K562 (cell line): ENCODE measurements at regions not wholly inside any gene's neighbourhood (a gene's known extent, or its start where the extent isn't known, plus 50 kb on each side); places are given as distances from the start of the nearest gene placed in this dataset.

Experiments
- POLR3A ChIP-seq: IDR thresholded peaks from 2 replicates; pipeline ENCODE4 v1.6.1; 2011; ENCODE audit warnings: borderline replicate concordance, mild to moderate bottlenecking, moderate library complexity; ENCODE audit not compliant: insufficient read length, insufficient read depth; ENCODE audit errors: extremely low read depth
- TAF1 ChIP-seq: IDR thresholded peaks from 2 replicates; pipeline ENCODE4 v1.6.1; 2011; ENCODE audit warnings: mild to moderate bottlenecking, low read length, moderate library complexity; ENCODE audit not compliant: insufficient read depth, control insufficient read depth, severe bottlenecking; ENCODE audit errors: extremely low read depth
- TARDBP ChIP-seq: fragments of 450-650 bp; IDR thresholded peaks from 2 replicates; pipeline ENCODE4 v1.6.1; 2016

- TF ChIP-seq POLR3A (no peak), TARDBP (no peak), TAF1 (no peak)
Observed at GRCh38 chr5:20556115-20556763, 568.2 kb upstream of the CDH18 start.
